ENCODE measurements at regions not wholly inside any gene's neighbourhood (a gene's known extent, or its start where the extent isn't known, plus 50 kb on each side); places are given as distances from the start of the nearest gene placed in this dataset.
A peak's percentile ranks its signal among the peaks of the same experiment; 100 is the strongest.
"Not testable (repeated sequence)": the region's sequence is repeated elsewhere in the genome, so short reads cannot be mapped to it uniquely, and the experiment has no call there.

DNA sequence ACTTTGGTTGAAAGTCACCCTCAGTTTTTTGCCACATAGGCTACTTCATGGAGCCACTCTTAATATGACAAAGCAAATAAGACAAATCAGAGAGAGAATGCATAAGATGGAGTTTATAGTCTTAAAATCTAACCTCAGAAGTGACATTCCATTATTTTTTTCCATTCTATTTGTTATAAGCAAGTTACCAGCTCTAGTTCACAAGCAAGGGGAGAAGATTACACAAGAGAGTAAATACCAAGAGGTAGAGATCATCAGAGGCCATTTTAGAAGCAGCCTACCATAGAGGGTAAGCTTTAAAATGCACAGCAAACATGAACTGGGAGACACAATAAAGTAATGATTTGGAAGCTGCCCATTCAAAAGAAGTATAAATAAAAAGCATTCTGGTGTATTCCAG, 651.3 kb upstream of the MEF2C start:
- DNase-seq, result no peak

DNA sequence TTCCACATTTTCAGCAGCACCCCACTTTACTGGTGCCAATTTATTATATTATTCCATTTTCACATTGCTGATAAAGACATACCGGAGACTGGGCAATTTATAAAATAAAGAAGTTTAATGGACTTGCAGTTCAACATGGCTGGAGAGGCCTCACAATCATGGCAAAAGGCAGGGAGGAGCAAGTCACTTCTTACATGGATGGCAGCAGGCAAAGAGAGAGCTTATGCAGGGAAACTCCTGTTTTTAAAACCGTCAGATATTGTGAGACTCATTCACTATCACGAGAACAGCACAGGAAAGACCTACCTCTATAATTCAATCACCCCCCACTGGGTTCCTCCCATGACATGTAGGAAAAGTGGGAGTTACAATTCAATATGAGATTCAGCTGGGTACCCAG, 641.8 kb upstream of the MEF2C start:
- DNase-seq, result no peak

DNA sequence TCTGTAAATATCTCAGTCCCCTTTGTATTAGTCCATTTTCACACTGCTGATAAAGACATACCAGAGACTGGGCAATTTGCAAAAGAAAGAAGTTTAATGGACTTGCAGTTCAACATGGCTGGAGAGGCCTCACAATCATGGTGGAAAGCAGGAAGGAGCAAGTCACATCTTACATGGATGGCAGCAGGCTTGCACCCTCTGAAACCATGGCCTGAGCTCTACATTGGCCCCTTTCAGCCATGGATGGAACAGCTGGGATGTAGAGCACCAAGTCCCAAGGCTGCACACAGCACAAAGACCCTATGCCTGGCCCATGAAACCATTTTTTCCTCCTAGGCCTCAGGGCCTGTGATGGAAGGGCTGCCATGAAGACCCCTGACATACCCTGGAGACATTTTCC, 640.9 kb upstream of the MEF2C start:
- DNase-seq, result not testable (repeated sequence)

DNA sequence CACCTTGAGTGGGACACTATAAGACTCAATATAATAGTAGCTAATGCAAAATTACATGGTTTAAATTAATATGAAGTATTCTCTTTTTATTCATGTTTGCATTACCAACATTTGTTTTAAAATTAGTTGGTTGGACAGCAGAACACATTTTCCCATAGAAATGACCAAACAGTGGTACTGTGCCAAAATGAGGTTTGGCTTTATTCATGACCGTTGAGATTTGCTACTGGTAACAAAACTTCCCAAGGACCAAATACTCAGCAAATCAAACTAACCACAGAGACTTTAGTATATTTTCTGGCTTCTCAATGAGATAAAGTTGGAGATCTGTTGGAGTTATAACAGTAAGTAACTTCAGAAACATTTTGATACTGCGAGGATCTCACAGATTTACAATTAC, 637.8 kb upstream of the MEF2C start:
- no peak for DNase-seq

DNA sequence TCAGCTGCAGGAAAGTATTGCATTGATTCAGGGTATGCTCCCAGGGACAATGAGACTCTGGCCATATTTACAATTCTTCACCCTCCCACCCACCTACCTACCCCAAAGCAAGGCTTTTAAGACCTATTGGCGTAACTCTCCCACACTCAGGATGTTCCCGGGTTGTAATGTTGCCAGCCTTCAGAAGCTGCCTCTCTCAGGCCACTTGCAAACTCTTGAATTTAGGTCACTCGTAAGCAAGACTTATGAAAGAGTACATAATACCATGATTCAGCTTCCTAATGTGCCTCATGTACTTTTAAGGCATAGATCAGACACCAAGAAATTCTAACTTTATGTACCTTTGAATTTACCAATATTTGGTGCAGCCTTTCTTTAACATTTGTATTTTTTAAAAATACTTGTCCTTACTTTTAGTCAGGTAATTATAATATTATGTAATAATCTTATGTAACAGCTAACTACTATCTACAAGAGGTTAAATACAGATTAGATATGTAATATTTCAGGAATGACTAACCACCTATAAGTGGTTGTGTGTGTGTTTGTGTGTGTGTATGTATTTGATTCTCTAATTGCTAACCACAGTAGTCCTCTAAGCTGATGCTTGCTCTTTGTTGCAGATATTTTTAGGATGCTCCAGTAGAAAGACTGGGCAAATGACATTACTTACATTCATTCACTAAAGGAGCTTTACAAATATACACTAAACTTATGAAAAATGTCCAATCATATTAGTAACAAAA, 630.5 kb upstream of the MEF2C start:
- no peak for DNase-seq

DNA sequence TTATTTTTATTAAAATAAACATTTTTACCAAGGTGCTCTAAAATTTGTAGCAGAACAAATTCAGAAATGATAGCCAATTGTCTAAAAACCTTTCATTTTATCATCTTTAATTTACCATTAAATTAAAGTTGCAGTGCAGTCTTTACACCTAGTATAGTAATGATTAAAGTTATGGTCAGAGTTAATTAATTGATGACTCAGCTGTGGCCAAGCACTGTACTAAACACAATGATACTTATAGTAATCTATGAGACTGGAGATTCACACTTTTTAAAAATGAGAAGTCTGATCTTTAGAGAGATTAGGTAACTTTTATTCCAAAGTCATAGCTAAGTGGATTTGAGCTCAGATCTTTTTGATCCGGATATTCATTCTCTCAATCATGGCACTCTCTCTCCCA, 621.1 kb upstream of the MEF2C start:
- no peak for DNase-seq

DNA sequence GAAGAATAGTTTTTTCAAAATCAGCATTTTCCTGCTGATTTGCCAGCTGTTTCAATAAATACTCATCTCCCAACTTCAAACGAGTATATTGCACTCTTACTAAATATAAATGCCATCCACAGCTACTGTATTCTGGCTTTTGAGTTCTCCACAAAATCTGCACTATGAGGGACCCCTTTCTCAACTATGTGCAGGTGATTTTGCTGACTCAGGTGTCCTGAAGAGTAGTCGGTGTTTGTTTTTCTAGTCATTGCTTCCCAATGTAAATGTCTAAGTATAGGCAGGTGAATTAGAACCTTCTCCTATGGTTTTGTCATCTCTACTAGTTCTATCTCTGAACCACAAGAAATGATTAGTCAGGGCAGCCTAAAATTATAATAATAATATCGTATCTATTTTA, 616.8 kb upstream of the MEF2C start:
- DNase-seq, result no peak

DNA sequence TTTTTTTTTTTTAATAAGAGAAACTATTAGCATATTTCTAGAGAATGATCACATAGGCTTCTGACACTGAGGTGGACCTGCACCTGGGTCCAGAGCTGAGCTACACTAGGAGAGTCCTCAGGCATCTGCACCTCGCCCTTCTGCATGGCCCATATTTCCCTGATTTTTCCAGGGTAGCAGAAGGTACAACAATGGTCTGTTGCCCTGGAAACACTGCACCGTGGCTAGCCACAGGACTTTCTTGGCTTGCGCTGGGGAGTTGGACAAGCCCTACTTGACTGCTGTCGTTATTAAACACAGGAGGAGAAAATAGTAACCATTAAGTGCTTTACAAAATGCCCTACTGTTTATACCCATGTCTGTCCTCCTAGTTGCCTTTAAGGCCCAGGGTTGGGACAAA, 615.7 kb upstream of the MEF2C start:
- DNase-seq, result no peak

DNA sequence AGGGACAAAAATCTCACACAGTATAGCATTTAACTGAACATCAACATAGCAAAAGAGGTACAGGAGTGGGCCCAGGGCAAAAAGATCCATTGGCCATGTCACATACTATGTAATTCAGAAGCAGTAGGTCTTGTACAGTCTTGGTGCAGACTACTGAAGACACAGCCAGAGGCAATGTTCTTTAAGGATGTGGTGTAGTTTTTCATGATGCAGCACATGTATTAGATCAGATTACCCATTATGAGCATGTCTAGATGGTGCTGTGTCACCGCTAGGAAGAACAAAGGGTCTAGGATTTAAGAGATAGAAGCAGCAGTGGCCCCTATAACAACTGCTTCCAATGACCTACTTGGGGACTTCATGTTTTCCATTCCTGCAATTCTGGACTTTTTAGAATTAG, 610.4 kb upstream of the MEF2C start:
- DNase-seq, result no peak

DNA sequence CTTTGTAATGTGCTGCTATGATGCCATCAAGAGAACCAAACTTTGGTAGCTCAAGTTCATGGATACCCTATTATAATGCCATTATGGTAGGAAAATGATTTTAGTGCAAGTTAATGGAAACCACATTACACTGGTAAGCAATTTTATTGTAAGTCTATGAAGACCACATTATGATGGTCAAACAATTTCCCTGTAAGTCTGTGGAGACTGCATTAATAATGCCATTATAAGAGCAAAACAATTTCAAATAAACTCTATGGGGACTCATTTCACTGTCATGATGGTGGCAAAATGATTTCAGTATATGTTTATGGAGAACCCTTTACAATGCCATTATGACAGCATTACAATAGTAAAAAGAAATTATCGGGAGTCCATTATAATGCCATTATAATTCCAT, 602.0 kb upstream of the MEF2C start:
- no peak for DNase-seq

DNA sequence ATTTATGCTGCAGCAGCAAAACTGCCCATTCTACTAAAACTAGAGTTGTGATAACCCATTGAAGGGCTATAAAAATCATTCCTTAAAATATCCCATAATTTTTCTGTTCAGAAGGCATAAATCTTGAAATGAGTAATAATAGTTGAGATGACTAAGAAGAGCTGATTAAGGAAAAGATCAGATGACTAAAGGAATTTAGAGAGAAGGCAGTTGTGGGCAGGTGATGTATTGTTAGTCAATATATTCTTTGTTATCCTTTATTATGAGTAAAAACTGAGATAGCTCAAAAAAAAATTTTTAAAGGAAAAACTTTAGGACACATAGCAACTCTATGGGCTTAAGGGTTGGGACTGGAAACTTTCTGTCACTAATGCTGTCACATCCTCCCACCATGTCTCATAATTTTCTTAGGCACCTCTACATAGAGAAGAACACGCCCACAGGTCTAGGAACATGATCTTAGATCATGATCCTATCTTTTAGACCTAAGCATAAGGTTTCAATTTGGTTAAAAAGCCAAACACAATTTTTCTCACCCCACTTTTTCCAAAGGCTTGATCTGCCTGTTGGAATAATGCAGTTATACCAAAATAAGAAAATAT, 597.5 kb upstream of the MEF2C start:
- DNase-seq, result no peak

DNA sequence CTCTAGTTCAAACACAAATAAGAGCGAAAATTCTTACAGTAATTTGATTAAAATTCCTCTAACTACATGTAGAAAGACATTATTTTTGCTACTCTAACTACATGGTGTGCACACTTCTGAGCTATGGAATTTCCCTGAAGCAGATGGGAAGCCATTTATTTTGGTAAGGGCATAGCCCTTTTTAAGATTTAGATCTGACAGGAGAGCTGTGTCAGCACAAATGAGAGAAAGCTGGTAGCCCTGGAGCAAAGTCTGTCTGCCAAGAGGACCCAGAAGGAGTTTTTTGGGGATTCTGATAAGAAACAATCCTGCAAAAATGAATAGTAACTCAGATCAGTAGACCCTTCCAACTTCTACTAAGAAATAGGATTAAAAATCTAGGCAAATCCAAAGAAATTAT, 595.9 kb upstream of the MEF2C start:
- DNase-seq, result no peak

DNA sequence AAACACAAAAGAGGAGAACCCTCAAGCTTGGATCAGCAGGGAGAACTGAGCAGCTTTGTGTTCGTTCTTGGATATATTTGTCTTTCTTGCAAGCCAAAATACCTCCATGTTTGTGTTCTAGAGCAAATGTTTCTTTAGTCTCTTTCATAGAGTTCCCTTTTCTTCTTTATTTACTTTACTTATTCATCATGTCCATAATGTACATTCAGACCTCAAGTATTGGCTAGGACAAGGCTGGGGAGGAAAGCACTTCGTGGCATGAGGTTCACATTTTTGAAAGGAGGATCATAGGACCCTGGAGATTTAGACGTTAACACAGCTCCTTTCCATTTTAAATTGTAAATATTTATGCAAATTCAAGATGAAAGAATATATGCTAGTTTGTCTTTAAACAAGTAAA, 590.2 kb upstream of the MEF2C start:
- DNase-seq, result no peak

DNA sequence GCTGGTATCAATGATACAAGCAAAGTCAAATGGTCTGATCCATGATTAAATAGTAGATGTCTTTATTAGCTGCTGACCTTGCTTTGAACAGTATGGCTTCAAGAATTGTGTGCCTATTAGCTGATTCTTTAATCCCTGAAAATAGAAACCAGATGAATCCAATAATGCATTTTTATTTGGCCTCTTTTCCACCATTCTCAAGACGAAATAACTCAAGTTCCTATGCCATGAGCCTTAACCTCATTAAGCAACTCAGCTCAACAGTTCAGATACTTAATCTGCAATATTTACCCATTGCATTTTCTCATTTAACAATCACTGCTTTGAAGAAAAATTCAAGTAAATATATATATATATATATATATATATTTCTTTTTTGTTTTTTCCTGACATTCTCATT, 588.6 kb upstream of the MEF2C start:
- no peak for DNase-seq

DNA sequence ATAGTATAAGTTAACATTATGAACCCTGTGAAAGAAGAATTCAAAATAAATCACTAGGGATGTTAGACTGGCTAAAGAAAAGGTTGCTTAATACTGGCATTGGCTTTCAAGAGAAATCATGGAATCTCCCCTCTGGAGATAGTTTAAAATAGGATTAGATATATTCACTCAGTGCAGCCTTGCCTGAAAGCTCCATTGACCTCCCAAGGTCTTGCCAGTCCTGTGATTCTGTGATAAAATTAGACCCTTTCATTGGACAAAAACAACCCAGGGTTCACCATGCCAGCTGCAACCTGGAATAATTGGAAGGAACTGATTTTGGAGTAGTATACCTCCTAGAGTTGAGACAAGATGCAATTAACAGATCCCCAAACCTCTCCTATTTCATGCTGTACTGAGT, 588.1 kb upstream of the MEF2C start:
- DNase-seq, result peak in 1 of 2 experiments; percentile 22

DNA sequence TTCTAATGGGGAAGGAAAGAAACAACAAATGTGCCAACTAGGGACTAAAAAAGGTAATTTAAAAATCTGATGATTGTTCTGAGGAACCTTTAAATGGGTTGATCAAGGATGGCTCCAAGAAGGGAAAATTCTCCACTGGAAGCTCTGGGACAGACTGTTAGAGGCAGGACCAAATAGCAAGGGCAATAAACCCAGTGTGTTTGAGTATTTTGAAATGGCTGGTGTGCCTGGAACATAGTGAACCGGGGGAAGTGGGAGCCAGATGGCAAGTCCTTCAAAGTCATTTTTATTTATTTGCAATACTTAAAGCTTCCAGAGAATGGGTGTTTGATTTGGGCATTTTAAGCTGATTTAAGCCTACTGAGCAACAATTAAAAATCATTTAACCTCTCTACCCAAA, 587.7 kb upstream of the MEF2C start:
- DNase-seq, result peak in 1 of 2 experiments; percentile 35

DNA sequence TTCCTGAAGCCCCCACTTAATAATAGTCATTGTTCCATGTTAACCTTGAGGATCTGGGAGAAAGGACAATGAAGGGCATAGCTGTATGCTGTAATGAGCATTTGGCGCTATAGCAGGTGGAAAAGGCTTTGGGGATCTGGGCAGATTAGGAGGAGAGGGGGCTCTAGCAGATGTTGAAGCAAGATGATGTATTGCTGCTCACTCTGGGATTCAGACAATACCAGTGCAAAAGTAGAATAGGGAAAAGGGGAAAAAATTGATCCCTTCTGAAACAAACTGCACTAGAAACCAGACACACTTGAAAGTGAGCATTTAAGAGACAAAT, 575.3 kb upstream of the MEF2C start:
- peak in 1 of 2 experiments; percentile 70 for DNase-seq

DNA sequence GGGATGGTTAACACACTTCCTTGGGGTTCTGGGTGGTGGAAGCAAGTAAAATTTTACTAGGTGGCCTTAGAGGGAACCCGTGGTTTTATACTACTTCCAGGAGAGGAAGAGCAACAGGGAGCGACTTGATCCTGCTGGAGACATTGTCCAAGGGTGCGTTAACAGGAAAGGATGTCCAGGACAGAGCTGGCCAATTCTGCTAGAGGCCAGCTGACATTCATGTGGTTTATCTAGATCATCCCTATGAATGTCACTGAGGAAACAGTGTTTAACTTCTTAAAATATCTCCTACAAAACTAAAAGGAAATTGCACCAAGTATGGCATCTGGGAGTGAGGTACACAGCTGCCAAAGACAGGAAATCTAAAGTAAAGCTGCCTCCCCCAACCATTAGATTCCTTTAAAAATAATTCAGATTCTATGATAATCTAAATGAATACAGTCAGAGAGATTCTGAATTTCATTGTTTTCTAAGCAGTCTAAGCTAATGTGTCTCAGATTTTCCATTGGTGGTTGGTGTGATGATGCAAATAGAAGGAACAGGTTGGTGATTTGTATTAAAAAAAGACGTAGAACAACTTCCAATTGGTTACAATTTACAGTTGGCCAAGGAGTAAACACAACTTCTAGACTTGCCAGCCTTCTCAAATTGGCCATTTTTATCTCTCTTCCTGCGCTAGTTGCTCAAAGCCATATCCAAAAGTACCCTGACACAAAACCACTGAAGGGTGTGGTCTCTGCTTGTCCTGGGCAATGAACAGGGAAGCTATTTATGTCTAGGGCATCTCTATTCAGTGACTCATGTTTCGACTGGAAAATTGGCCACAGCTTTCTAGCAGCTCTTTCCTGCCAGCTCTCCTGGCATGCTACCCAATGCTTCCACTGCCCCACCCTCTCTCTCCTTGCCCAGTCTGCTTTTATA, 574.7 kb upstream of the MEF2C start:
- peak; percentile 84 to 88 for DNase-seq

DNA sequence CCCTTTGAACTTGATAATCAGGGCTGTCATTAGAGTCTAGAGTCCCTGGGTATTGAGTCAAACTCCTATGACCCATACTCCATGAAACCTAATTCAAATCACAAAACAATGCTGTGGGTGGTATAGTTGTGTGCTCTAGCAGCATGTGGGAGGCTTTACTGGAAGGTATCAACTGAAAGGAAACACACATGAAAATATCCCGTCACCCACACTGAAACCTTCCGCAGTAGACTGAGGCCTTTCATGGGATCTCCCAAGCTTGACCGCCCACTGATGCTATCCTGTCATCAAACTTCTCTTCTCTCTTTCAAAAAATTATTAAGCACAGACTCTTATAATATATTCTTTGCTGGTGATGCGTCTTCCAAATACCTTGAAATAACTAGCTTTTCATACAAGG, 569.1 kb upstream of the MEF2C start:
- DNase-seq, result no peak

DNA sequence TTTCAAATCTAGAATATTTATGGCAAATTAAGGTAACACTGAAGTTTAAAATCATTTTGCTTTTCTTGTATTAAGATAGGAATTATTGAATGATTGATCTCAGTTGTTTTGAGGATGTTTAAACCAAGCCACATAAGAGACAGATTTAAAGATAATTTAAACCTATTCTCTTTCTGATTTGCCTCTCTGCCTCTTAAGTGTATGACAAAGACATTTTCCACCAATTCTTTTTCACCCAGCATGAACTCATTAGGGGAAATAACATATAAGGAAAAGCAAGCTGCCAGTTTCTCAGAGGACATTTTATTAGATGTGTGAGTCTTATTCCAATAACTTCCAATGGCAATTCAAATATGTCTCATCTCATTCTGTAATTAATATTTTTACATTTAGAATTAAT, 568.3 kb upstream of the MEF2C start:
- DNase-seq, result no peak

DNA sequence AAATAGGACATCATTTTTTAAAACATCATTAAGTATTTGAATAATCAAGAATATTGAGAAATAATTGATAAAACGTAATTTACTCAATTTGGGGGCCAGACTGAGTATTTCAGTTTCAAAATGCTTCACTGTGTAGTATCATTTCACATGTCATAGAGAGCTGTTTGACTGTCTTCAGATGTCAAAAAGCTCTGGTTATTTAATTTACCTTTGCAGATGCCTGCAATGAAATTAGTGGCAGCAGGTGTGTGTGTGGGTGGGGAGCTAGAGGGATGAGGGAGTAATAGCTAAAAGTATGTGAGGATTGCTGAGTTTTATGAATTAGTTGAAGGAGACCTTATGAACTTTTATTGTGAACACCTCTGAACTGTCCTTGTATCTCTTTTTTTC, 567.2 kb upstream of the MEF2C start:
- DNase-seq, result no peak

DNA sequence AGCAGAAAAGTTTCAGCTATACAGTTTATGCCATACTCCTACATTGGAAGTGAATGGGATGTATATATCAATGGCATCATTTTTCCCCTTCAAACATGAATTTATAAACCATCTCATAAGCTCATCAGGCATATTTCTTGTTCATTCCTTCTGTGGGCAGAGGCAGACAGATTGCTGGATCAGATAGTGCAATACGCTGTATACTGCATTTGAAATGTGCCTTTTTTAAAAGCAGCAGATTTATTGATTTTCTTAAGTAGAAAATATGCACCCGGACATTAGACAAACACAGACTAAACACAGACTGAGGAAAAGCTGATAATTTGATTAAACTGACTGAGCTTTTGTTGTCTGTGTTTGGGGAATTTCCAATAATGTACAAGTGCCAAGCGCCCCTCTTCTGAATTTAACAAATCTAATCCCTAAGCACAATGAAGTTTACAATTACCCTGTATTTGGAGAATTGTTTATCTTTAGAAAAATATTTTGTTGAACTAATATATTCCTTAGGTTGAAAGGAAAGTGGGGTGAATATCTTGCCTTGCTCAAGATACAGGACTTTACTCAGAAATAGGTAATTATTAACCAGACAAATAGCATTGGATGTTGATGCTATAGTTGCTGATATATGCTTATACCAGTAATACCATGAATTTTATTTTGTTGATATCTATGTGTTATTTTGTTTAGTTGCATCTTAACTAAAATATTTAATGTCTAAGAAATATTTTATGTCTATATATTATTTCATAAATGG, 566.6 kb upstream of the MEF2C start:
- DNase-seq, result no peak

DNA sequence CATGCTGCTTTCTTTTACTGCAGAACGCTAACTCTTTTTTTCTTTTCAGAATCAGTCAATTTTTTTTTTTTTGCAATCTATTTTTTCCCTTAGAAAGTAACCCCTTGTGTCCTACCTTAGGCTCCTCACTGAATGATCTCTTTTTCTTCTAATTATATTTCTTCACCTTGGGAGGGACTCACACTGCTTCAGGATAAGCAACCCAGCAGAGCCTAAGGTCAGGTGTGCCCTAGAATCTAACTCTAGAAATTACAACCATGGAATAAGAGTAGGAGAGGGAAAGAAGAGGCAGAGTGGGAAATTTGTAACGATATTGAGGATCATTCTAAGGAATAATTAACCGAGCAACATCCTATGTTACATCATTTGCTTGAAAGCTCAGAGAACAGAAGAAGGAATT, 564.0 kb upstream of the MEF2C start:
- no peak for DNase-seq
